ENCODE measurements at regions not wholly inside any gene's neighbourhood (a gene's known extent, or its start where the extent isn't known, plus 50 kb on each side); places are given as distances from the start of the nearest gene placed in this dataset.

DNA sequence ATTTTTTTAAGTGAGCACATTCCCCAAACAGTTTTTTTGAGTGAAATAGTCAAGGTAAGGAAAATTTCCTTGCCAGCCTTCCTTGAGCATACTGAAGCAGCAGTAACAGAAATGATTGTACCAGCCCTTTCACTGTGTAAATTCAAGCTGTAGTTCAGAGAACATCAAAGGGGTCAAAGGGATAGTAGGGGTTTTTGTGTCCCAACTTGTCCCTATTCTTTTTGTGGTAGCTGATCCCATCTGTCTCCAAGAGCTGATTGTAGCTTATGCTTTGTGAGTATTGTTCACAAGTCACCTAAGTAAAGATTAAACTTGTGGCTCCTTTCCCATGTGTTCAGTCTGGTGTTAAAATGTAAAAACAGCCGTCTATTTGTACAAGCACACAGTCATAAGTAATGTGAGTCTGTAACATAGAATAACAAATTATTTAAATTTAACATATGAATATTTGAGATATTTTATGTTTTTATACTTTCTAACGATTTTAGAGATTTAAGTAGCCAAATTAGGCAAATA is 185.0 kb downstream of the CENPW start:
- no peak for TF ChIP-seq POLR2A (IDR thresholded peaks at IDR 0.05; ENCODE audit: extremely low read depth, insufficient read length)
- TF ChIP-seq, protein P1, sequence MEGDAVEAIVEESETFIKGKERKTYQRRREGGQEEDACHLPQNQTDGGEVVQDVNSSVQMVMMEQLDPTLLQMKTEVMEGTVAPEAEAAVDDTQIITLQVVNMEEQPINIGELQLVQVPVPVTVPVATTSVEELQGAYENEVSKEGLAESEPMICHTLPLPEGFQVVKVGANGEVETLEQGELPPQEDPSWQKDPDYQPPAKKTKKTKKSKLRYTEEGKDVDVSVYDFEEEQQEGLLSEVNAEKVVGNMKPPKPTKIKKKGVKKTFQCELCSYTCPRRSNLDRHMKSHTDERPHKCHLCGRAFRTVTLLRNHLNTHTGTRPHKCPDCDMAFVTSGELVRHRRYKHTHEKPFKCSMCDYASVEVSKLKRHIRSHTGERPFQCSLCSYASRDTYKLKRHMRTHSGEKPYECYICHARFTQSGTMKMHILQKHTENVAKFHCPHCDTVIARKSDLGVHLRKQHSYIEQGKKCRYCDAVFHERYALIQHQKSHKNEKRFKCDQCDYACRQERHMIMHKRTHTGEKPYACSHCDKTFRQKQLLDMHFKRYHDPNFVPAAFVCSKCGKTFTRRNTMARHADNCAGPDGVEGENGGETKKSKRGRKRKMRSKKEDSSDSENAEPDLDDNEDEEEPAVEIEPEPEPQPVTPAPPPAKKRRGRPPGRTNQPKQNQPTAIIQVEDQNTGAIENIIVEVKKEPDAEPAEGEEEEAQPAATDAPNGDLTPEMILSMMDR (IDR thresholded peaks at IDR 0.05; ENCODE audit: low read depth, low read length): no peak
- TF ChIP-seq, protein P2, sequence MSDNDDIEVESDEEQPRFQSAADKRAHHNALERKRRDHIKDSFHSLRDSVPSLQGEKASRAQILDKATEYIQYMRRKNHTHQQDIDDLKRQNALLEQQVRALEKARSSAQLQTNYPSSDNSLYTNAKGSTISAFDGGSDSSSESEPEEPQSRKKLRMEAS (IDR thresholded peaks at IDR 0.05; ENCODE audit: low read depth, low read length): no peak

All from NB4 (cell line).